IMR-90 (cell line): ENCODE measurements at regions not wholly inside any gene's neighbourhood (a gene's known extent, or its start where the extent isn't known, plus 50 kb on each side); places are given as distances from the start of the nearest gene placed in this dataset.

Source experiments
- ATAC-seq: fragments of 200-7000 bp; cut with Tn5 transposase; 2 replicates; pipeline ENCODE4 v1.9.1; 2020; ENCODE audit warnings: low read depth, mild to moderate bottlenecking, moderate library complexity
- BruUV-seq: library from RNA; stranded (reverse); fragments of 400-500 nt; replicated peaks from 2 replicates; lab custom pipeline; 2021; lab: Mats Ljungman, UMichigan
- CTCF ChIA-PET: fragments of 300-600 bp; formaldehyde crosslinking; extraction: SDS; loops from one replicate; lab custom pipeline; 2021; ENCODE audit warnings: antibody characterized with exemption; lab: Yijun Ruan, JAX
- POLR2A ChIA-PET: fragments of 300-600 bp; sonication (Branson Sonifier 250); formaldehyde crosslinking; loops from one replicate; lab custom pipeline; 2022; ENCODE audit warnings: antibody characterized with exemption; ENCODE audit not compliant: unreplicated experiment; lab: Charles Lee
- DNase-seq: peaks from one replicate; pipeline ENCODE4 v3.0.0; 2013
- H2AFZ ChIP-seq: replicated peaks from 2 replicates; pipeline ENCODE3; 2013; ENCODE audit warnings: low read length, mild to moderate bottlenecking; ENCODE audit not compliant: poor library complexity
- H2AK5ac ChIP-seq: 2 replicates; pipeline ENCODE4 v1.6.1; 2013; ENCODE audit warnings: low read depth, low read length, inconsistent platforms
- H2AK9ac ChIP-seq: replicated peaks from 2 replicates; pipeline ENCODE3; 2013; ENCODE audit warnings: mild to moderate bottlenecking, low read depth, low read length, moderate library complexity; ENCODE audit not compliant: poor library complexity
- H2BK120ac ChIP-seq: 2 replicates; pipeline ENCODE4 v1.6.1; 2013; ENCODE audit warnings: low read depth, low read length, inconsistent platforms
- H2BK15ac ChIP-seq: 3 replicates; pipeline ENCODE4 v1.6.1; 2013; ENCODE audit warnings: low read depth, low read length, inconsistent platforms
- H2BK20ac ChIP-seq: 2 replicates; pipeline ENCODE4 v1.6.1; 2013; ENCODE audit warnings: low read depth, mild to moderate bottlenecking, inconsistent platforms, low read length, moderate library complexity
- H2BK5ac ChIP-seq: 2 replicates; pipeline ENCODE4 v1.6.1; 2013; ENCODE audit warnings: mild to moderate bottlenecking, low read depth, low read length, inconsistent platforms; ENCODE audit not compliant: poor library complexity, severe bottlenecking
- H3K14ac ChIP-seq: replicated peaks from 2 replicates; pipeline ENCODE4 v1.6.1; 2013; ENCODE audit warnings: low read depth, low read length, inconsistent platforms
- H3K18ac ChIP-seq: 2 replicates; pipeline ENCODE4 v1.6.1; 2013; ENCODE audit warnings: low read depth, low read length, control low read depth
- H3K23ac ChIP-seq: 2 replicates; pipeline ENCODE4 v1.6.1; 2013; ENCODE audit warnings: low read depth, low read length, inconsistent platforms
- H3K27ac ChIP-seq: 2 replicates; pipeline ENCODE4 v1.5.1; 2013; ENCODE audit warnings: mild to moderate bottlenecking, control low read depth, low read length; ENCODE audit not compliant: insufficient read depth
- H3K27me3 ChIP-seq: 2 replicates; pipeline ENCODE4 v1.6.1; 2013; ENCODE audit warnings: low read length; ENCODE audit not compliant: control insufficient read depth, insufficient read depth
- H3K36me3 ChIP-seq: 2 replicates; pipeline ENCODE4 v1.6.1; 2013; ENCODE audit warnings: low read length, mixed read lengths; ENCODE audit not compliant: control insufficient read depth, insufficient read depth
- H3K4ac ChIP-seq: 2 replicates; pipeline ENCODE4 v1.6.1; 2013; ENCODE audit warnings: low read depth, low read length, inconsistent platforms
- H3K4me1 ChIP-seq: 2 replicates; pipeline ENCODE4 v1.6.1; 2013; ENCODE audit warnings: low read length, mixed read lengths; ENCODE audit not compliant: control insufficient read depth, insufficient read depth
- H3K4me2 ChIP-seq: 2 replicates; pipeline ENCODE4 v1.6.1; 2013; ENCODE audit warnings: low read depth, mild to moderate bottlenecking, control low read depth, low read length, moderate library complexity
- H3K4me3 ChIP-seq: 2 replicates; pipeline ENCODE4 v1.5.1; 2013; ENCODE audit warnings: low read depth, mild to moderate bottlenecking, control low read depth, low read length, moderate library complexity; ENCODE audit not compliant: insufficient read depth
- H3K56ac ChIP-seq: 2 replicates; pipeline ENCODE4 v1.6.1; 2013; ENCODE audit warnings: low read length, inconsistent platforms; ENCODE audit not compliant: insufficient read depth; ENCODE audit errors: extremely low read depth
- H3K79me1 ChIP-seq, 2 experiments: 2 replicates each; pipeline ENCODE4 v1.6.1; 2013; ENCODE audit warnings: low read length in 2 of 2, inconsistent platforms in 1 of 2, low read depth in 1 of 2
- H3K9ac ChIP-seq: 2 replicates; pipeline ENCODE4 v1.6.1; 2013; ENCODE audit warnings: low read depth, low read length, control low read depth
- H3K9me1 ChIP-seq: 2 replicates; pipeline ENCODE4 v1.6.1; 2013; ENCODE audit warnings: low read length, inconsistent platforms; ENCODE audit not compliant: insufficient read depth
- H3K9me3 ChIP-seq: 2 replicates; pipeline ENCODE4 v1.6.1; 2013; ENCODE audit warnings: low read length; ENCODE audit not compliant: control insufficient read depth, insufficient read depth
- H4K20me1 ChIP-seq: 2 replicates; pipeline ENCODE4 v1.6.1; 2013; ENCODE audit warnings: low read length, inconsistent platforms; ENCODE audit not compliant: insufficient read depth
- H4K5ac ChIP-seq: 2 replicates; pipeline ENCODE4 v1.6.1; 2013; ENCODE audit warnings: mild to moderate bottlenecking, low read depth, low read length, control low read depth
- H4K8ac ChIP-seq, 2 experiments: 2 replicates each; pipeline ENCODE4 v1.6.1; 2013; ENCODE audit warnings: low read depth in 2 of 2, low read length in 2 of 2, control low read depth in 1 of 2, inconsistent platforms in 1 of 2
- H4K91ac ChIP-seq: 2 replicates; pipeline ENCODE4 v1.6.1; 2013; ENCODE audit warnings: low read depth, low read length, inconsistent platforms; ENCODE audit not compliant: insufficient read depth
- FOS ChIP-seq: fragments of 150-350 bp; IDR thresholded peaks from 2 replicates; pipeline ENCODE4 v1.6.1; 2016; ENCODE audit warnings: low read depth, low read length
- MAFK ChIP-seq: IDR thresholded peaks from 2 replicates; pipeline ENCODE4 v1.6.1; 2012; ENCODE audit warnings: low read depth, low read length, improper control_type of control experiment
- RAD21 ChIP-seq: IDR thresholded peaks from 2 replicates; pipeline ENCODE4 v1.6.1; 2012; ENCODE audit warnings: low read length, improper control_type of control experiment
- WGBS, 2 experiments: methylation state at CpG; one replicate each; pipeline versions ENCODE4 v1.1.5 to v1.1.7; 2013; ENCODE audit warnings: missing lambda C conversion rate in 2 of 2; ENCODE audit not compliant: insufficient read length in 1 of 2; ENCODE audit errors: extremely low coverage in 2 of 2; 5-methylcytosine and 5-hydroxymethylcytosine counted together
- dilution Hi-C: fragments of 300-500 bp; cut with HindIII; formaldehyde crosslinking; loops from one replicate; pipeline ENCODE4 v1.14.3; 2018; ENCODE audit warnings: low sequenced_read_pairs; ENCODE audit not compliant: unreplicated experiment
- in situ Hi-C: fragments of 300-500 bp; cut with MboI; formaldehyde crosslinking; loops from 3 replicates; pipeline ENCODE4 v1.14.3; 2019; ENCODE audit warnings: low sequenced_read_pairs, inconsistent platforms, mixed read lengths
- intact Hi-C: fragments of 100-400 bp; cut with micrococcal nuclease; formaldehyde crosslinking; loops from 2 replicates; pipeline ENCODE4 v1.10.0; 2022
- TF ChIP-seq, protein P1 (sequence below): fragments of 150-350 bp; IDR thresholded peaks from 2 replicates; pipeline ENCODE4 v1.6.1; 2017; ENCODE audit warnings: mild to moderate bottlenecking, antibody characterized with exemption, low read length, low read depth

DNA sequence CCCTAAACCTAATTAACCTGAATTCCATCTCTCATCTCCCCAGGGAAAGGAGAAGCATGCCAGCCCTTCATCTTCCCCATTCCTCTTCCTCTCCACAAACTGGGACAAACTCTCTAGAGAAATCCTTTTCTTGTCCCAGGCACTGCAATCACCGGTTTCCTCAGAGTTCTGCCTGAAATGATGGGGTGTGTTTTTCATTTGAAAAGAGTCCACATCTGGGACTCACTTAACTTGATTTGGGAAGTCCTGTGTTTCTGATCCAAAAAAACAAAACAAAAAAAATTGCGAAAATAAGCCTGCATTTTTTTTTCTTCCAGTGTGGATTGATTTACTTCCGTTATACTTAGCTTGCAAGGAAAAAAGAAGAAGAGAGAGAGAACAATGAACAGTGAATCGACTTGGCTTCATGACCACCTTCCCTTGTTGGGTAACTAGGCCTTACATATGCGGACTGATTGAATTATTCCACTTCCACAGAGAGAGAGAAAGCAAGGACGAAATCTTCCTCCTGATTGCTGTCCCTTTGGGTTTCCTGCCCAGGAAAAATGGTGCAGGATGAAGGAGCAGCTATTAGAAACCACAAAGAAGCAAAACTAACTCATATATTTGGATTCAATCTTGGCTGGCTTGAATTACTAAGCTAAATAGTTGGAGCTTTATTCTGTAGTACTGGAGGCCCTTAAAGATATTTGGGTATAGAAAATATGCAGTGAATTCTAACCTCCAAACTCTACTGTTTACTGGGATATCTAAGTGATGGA is 506.2 kb upstream of the TBX3 start:
- H2BK15ac ChIP-seq, result no peak overlapping the region
- H3K79me1 ChIP-seq, result no peaks in the 10 kb centered on the region
- H2AK9ac ChIP-seq, result no peak overlapping the region
- no peaks in the 10 kb centered on the region for H3K4me1 ChIP-seq
- no peak overlapping the region for H3K4ac ChIP-seq
- H4K91ac ChIP-seq, result no peak overlapping the region
- CTCF ChIA-PET, result interaction anchor here (1.0 to 1.1 kb wide), 2 partner anchors 11 to 23 kb away, joined by 3 to 5 read pairs; no protein-coding TSS in a partner anchor
- ATAC-seq (no peak; the same call in 1 of the 2 replicates), DNase-seq (no peak)
- no peak overlapping the region for H2BK20ac ChIP-seq
- in situ Hi-C loops, result no loop called here
- no peak overlapping the region for H3K4me3 ChIP-seq
- H3K9me3 ChIP-seq, result no peaks in the 10 kb centered on the region
- H4K8ac ChIP-seq, result no peak overlapping the region
- no peak overlapping the region for H4K5ac ChIP-seq
- no peaks in the 10 kb centered on the region for H3K36me3 ChIP-seq
- no peaks in the 10 kb centered on the region for H4K20me1 ChIP-seq
- POLR2A ChIA-PET, result interaction anchor here (0.7 kb wide), 1 partner anchor 729 kb away, joined by 5 read pairs; no protein-coding TSS in a partner anchor
- no peak overlapping the region for H3K23ac ChIP-seq
- H3K27me3 ChIP-seq, result no peaks in the 10 kb centered on the region
- no peak overlapping the region for H2AK5ac ChIP-seq
- WGBS, 2 experiments, result no CpG with 5 or more reads among the region's 6 CpGs
- no peak overlapping the region for H3K9ac ChIP-seq
- H3K18ac ChIP-seq, result no peak overlapping the region
- H3K9me1 ChIP-seq, result no peaks in the 10 kb centered on the region
- H2BK5ac ChIP-seq, result no peak overlapping the region
- no peak overlapping the region for H3K4me2 ChIP-seq
- no peak overlapping the region for H2AFZ ChIP-seq
- intact Hi-C loops, result no loop called here
- H3K14ac ChIP-seq, result no peak overlapping the region
- no TSS peak for BruUV-seq
- dilution Hi-C loops, result no loop called here
- no peak overlapping the region for H3K56ac ChIP-seq
- TF ChIP-seq RAD21 (no peak), MAFK (no peak), FOS (no peak)
- TF ChIP-seq, protein P1, sequence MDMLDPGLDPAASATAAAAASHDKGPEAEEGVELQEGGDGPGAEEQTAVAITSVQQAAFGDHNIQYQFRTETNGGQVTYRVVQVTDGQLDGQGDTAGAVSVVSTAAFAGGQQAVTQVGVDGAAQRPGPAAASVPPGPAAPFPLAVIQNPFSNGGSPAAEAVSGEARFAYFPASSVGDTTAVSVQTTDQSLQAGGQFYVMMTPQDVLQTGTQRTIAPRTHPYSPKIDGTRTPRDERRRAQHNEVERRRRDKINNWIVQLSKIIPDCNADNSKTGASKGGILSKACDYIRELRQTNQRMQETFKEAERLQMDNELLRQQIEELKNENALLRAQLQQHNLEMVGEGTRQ, result no peak
- no peak overlapping the region for H3K27ac ChIP-seq
- no peak overlapping the region for H2BK120ac ChIP-seq
